ENCODE measurements at regions not wholly inside any gene's neighbourhood (a gene's known extent, or its start where the extent isn't known, plus 50 kb on each side); places are given as distances from the start of the nearest gene placed in this dataset.

DNA sequence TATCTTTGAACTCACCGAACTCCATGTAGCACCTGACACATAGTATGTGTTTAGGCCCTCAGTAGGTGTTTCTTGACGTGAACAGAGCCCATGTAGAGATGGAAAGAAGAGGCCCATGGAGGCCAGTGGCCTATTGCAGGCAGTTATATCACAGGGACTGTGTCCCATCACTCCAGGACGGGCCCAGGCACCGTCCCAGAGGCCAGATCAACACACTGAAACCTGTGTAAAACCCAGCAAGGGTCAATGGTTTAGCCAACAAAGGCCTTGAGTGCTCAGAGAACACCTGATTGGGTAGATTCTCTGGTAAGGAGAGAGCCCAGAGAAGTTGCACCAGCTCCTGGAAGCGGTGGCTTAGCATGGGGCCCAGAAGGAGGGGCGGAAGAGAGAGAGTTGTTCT lies 82.8 kb downstream of the INHBB start:
- no peak for DNase-seq

DNA sequence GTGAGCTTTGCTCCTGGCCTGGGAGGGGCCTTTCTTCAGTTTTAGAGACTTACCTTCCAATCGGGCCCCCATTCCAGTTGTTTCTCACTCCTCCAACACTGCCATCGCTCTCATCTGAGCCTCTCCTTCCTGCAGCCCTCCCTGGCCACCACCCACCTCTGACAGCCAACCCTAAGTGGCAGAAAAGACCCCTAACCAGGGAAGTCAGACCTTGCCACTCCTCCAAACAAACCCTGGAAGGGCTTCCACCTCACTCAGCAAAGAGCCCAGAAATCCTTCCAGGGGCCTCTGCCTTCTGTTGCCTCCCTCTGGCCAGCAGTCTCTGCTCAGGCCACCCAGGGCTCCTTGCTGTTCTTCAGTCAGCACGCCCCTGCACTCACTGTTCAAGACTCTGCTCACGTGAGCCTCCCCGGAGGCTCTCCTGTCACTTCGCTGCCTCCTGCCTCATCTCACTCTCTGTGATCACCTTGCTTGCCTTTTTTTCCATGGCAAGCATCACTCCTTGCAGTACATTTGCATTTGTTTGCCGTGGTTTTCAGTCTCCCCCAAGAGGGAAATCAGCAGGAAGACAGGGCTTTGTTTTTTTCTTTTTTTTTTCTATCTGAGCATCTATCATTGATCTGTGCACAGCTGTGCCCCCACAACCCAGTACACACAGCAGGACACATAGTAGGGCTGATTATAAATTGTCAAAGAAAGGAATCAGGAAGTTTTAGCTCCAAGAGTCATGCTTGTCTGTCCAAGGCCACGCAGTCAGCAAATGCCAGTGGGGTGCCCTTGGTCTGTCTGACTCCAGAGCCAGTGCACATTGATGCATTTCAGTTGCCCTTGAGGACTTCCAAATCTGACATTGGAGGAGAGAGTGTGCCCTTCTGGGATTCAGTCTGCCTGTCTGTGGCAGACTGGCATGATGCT lies 83.9 kb downstream of the INHBB start:
- no peak for DNase-seq

DNA sequence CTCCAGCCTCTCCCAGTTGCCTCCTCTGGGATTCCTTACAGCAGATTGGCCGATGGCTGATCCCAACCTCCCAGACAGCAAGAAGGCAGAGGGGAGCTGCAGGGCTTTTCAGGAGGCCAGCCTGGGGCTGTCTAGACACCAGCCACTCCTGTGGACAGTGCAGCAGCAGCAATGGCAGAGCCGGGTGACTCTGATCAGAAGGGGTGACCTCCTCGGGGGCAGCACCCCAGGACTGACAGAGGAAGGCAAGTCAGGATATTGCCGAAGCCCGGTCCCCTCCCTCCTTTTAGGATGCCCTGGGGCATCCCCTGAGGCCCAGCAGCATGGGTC lies 84.5 kb downstream of the INHBB start:
- DNase-seq, result no peak

DNA sequence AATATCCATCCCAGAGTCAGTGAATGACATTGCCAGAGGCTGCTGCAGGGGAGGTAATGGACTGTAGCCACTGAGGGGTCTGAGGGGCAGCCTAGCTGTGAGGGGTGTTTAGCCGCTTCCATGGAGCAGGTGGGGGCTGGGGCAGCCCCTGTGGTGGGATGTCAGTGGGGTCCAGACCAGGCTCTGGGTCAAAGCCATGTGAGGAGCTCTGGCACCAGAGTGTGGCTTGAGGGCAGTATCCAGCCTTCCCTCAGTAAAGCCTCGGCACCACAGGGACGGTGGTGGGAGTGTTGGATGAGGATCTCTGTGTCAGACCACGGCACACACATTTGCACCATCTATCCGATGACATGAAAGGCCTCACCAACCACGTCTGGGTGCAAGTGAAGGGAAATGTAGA lies 85.0 kb downstream of the INHBB start:
- no peak for DNase-seq

DNA sequence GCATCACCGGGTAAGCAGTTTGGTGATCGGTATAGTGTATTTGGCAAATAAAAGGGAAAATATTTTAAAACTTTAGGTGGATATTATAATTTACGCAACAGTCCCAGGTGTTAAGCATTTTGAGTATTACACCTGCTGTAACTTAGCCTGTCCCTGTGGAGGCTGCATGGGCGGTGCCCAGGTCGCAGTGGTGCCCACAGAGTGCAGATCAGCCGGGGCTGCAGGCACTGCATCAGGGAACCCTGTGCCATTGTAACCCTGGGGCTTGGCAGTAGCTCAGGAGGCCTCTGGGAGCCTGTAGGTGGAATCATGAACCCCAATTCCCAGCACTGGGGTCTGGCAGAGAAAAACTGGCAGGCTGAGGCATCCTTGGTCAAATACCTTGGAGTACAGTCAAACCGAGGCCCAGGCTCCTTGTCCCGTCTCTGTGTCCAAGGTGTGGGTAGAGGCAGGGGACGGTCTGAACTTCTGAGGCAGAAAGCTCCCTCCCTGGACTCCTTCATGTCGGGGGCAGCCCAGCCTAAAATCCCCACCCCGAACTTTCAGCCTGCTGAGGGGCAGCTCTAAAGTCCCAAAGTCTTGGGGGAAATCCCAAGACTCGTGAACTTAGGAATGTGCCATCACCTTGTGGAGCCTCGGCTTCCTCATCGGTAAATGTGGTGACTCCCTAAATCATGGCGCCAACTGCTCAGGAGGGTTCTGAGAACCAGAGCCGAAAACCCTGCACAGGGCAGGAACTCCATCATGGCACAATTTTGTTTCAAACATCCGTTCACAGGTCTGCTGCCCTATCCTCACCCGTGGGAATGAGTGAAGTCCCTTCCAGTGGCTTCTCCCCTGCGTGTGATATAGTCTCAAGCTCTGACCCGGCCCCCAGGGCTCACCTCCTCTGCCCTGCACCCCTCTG lies 85.7 kb downstream of the INHBB start:
- no peak for DNase-seq

DNA sequence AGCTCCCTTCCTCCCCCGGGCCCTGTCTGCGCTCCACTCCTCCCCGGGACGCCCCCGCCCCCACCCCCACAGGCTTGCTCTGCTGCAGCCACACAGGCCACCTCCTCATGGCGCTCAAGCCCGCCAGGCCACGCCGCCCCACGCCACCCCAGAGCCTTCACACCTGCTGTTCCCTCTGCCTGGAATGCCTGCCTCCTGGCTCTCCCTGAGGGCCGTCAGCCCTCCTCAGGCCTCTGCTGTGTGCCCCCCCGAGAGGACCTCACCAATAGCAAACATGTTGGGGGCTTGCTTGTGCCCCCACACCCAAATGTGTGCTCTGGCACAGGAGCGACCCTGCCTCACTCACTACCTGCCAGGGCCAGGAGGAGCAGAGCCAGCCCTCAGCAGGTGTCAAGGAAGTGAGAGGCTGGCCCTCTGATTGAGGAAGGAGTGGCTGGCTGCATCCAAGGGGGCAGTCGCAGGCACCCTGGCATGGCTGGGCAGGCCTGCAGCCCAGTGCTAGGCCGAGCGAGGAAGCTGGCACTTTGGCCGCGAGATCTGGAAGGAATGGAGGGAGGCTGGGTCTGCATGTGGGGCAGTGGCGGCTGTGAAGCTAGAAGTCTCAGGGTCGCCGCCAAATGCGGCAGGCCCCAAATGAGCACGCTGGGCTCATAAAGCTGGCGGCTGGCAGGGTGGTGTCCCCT lies 86.5 kb downstream of the INHBB start:
- DNase-seq, result no peak

DNA sequence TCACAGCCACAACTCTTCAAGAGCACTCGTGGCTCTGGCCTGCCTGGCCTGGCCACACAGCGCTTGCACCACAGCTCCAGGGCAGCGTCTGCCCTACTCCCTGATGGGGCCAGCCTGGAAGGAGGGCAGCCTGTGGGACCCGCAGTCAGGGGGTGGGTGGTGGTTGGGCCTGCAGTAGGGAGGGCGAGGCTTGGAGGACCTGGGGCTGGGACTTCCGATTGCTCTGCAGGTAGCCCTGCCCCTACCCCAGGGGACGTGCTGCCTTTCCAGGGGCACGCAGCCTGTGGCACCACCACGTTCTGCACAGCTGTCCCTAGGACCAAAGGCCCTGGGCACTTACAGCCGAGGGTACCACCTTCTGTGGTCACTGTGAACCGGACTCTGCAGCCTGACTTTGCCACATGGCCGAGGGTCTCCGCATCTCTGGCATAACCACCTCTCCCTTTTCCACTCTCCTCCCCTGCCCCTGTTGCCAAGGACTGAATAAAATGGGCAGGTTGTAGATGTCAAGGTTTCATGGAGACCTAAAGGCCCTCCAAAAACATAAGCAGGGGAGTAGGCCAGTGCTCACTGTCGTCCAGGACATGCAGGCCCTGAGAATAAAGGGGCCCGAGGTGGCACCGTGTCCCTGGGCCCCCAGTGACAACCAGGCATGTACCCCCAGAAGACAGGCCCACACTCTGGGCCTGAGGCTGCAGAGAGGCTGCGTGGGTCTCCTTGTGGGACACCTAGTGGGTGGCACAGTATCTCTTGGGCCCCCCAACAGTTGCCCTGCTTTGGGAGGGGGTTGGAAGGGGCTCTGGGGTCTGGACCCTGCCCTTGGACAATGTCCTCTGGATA lies 87.3 kb downstream of the INHBB start:
- no peak for DNase-seq

DNA sequence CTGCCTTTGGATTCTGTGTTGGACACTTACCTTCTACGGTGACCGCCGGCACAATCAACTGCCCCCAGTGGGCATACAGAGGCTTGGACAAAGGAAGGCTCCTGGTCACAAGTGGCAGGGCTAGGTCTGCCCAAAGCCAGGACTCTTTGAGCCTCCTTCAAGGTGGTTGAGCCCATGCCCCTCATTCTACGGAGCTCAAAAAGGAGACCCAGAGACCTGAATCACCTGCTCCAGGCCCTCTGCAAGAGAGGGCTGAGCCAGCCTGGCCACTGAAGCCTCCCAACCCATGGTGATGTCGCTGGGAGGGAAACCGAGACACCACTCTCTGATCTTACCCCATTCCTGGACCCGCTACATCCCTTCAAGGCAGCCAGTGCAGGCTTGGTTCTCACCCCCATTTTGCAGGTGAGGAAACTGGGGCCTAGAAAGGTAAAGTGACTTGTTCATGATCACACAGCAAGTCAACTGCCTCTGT lies 87.9 kb downstream of the INHBB start:
- DNase-seq, result no peak

DNA sequence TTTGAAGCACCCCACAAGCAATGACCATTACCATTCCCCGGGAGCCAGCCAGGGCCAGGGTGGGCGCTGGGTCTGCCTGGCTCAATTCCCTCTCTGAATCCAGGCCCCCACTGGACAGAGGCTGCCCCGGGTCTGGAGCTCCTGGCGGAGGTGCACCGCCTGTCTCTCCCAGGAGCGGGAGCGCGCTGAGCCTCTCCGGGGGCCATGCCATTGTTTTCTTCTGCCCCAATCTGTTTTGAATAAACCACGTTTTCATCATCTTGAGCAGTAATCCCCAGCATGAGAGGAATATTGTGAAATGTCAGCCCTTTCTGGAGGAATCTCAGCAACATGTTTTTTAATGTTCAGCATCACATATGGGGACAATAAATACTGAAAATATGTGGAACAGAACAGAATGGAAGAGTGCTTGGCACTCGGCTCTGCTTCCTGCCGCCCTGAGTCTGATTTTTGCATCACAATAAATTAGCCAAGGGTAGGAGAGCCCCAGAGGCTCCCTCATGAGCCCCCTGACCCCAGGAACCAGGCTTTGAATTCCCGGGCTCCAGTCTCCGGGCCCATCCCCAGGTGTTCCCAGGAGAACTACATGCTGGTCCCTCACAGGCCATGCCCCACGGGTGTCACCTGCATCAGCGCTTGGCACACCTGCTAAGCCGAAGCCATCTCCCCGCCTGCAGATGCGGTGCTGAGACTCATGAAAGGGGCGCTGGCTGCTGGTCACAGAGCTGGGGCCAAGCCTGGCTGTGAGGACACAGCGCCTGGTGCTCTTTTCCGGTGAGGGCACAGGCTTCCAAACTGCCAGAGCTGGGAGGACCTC lies 88.8 kb downstream of the INHBB start:
- no peak for DNase-seq

DNA sequence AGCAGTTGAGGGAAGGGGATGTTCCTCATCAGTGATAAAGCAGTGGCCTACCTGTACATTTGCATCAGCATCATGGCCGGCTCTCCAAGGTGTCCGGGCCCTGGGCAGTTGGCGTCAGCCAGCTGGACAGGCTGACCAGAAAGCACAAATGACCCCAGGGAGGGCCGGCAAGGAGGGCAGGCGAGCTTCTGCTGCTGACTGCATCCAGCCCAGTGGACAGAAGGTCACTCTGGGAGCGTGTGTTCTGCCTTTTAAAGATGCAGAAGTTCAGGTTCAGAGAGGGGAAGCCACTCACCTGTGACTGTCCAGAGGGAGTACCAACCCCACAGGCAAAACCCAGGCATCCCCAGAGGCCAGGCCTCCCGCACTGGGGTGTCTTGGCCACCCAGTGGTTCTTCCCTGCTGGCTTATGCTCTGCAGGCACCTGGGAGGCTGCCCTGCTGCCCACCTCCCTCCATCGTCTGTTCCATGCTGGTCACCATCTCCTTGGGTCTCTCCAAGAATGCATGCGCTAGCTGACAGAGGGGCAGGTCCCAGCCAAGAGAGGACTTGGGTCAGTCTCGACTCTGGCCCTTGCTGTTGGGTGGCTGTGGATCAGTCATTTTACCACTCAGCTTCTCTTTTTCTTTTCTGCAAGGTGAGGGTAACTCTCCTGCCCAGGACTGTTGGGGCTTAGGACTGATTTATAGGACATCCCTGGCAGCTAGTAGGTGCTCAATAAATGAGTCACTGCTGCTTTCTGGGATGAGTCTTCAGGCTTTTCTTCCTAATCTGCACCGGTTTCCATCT lies 89.9 kb downstream of the INHBB start:
- DNase-seq, result no peak

DNA sequence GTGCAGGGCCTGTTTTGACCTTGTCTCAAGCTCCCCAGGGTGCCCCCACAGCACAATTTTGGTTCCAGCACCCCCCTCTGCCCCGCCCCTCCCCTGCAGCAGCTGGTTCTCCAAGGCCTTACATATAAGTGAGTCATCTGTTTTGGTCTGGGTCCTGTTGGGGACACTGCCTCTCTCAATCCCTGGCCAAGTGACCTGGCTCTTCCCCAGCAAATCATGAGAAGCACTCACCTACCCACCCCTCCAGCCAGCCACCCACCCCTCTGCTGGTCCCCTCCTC lies 90.5 kb downstream of the INHBB start:
- DNase-seq, result no peak

DNA sequence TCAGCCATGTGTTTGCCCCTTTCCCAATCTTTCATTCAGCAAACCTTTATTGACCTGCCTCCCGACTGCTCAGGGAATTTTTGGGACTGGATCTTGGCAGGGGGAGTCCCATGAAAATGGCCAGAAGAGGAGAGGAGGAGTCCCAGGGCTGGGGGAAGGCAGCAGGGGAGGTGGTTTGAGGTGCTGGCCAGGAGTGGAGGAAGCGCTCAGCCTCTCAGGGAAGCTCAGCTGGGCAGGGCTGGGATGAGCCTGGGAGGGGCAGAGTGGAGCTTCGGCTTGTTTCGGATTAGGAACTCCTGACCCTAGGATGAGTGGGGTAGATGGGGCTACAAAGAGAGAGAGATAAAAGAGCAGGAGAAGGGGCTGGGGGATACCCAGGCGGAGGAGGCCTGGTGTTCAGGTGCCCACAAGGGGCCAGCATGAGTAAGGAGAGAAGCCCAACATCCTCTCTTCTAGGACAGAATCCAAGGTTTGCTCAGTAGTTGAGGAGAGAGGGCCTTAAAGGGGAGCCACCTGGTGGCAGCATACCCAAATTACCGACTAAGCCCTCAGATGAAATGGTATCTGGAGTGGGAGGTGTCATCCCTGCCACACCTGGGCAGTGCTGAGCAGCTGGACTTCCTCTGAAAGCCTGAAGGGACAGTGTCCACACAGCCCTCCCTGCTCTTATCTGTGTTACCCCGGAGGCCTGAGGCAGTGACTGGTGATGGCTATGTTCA lies 91.1 kb downstream of the INHBB start:
- peak; percentile 60 for DNase-seq

DNA sequence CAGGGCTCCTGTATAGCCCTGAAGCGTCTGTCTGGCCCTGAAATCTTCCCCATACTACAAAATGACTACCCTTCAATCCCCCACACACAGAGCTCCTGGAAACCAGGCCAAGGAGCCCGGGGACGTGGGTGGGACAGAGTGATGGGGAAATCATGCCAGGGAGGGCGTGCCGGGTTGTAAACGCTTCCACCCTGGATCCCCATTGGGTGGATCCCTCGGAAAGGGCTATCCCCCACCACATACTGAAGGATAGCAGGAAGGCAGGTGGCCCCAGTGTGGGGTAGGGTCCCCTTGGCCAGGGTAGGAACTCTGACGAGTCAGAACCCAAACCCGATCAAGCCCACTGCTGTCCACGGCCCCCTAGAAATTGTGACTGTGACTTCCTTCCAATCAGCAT lies 91.7 kb downstream of the INHBB start:
- no peak for DNase-seq

DNA sequence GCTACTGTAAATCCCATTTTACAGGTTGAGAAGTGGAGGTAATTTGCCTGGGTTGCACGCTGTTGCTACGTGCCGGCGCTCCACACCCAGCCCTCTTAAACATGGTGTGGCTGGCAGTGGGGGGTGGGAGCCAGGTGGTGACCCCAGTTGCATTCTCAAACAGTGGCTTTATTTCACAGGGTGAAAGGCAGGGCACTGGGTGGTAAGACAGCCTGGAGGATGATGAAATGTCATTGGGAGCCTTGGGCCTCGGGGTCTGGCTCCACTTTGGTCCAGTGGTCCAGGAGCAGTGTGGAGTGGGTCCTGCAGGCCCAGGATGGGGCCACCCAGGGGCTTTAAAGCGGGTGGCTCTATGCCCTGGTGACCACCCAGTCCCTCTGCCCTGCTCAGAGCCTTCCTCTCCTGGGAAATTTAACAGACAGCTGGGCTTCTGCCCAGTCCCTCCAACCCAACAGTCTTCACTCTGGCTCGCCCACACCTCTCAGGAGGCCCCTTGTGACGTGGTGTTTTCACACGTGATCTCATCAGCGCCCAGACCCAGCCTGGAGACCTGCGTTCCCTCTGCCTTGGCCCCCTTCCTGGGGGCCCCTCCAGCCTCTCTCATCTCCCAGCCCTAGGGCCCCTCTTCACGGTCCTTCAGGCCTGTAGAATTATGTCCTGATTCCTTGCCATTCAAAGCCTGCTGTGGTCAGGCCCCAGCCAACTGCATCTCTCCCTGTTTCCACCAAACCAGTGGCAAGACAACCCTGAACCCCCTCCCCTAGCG lies 92.5 kb downstream of the INHBB start:
- DNase-seq, result no peak

DNA sequence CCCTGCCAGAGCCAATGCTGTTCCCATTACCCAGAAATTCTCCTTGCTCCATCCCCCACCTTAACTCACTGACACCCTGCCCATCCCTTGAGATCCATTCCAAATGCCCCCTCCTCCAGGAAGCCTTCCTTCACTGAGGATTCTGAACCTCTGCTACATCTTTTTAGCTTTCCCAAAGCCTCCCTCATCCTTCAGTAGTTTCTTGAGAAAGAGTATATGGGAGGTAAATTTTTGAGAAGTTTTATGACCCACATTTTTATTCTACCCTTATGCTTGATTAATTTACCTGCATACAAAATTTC lies 93.1 kb downstream of the INHBB start:
- DNase-seq, result no peak

DNA sequence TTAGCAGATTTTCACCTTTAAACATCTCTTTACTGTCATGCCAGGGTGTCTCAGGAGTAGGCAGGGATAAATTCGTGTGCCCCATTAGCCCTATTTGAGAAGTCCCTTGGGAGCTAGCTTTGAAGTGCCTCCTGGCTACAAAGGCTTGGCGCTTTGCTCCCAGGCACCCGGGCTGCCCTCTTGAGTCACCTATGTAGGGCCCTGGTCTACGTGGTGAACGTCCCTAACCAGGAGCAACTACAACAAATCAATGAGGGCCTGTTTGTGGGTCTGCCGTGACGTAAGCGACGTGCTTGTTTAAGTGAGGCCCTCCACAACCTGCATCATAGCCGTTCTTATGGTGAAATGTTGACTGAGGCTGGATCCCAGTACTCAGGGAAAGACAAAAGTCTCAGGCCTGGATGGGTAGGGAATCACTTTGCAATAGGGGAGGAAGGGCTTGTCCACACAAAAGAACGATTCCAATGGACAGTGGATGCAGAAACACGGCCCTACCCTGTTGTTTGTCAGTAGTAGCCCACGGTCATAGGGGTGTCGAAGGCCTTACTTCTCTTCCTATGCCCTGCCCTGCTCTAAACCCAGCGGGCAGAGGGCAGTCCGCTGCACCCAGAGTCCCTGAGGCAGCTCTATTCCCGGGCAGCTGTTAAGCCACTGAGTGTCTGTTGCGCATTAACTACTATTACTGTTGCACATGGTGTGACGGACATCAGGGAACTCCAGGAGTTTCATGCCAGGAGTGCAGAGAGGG lies 93.9 kb downstream of the INHBB start:
- peak; percentile 45 for DNase-seq

DNA sequence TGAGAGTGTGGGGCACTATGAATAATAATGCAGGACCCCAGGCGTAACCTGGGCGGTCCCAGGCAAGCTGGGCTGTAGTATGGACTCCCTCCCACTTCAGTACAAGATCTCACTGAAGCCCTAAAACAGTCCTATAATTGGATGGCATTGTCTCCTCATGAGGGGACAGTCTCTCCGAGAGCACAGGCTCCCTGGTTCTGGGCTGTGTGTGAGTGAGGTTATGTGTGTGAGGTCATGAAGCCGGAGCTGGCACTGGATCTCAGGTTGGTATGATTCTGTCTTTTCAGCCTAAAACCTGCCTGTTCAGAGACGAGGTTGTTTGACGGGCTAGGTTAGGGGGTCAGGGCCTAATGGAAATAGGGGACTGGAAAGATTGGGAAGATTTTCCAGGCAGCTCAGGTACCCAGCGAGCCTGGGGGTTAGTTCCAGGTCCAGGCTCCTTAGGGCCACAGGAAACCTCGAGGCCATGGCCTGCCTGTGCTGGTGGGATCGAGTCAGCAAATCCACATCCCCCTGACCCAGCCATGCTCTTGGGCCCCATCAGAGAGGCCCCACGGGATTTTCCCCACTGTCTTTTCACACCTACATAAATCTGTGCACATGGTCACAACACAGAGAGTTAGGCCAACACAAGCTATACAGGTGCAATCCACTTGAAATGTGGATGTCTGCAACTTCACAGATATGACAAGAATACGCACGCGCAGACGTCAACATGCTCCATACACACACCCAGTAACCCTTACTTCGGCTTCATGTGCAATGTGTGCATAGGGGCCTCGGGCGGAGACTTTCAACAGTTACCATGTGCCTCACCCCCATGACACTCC lies 94.8 kb downstream of the INHBB start:
- DNase-seq, result no peak

DNA sequence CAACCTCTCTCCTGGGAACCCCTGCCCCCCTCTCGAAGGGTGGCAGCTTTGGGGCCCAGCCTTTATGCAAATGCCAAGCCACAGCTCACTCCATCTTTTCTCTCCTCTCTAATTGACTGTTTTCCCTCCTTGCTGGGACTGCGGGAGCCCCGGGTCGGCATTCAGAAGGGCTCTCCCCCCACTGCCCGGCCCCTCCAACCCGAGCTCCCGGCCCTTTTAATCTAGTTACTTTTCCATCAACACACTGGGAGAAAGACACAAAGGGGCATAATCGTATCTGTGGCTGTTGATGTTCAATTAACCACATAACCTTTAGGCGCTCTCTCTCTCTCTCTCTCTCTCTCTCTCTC lies 95.4 kb downstream of the INHBB start:
- no peak for DNase-seq
